GM19438 (cell line): ENCODE measurements at regions not wholly inside any gene's neighbourhood (a gene's known extent, or its start where the extent isn't known, plus 50 kb on each side); places are given as distances from the start of the nearest gene placed in this dataset.
"Not testable (repeated sequence)": the region's sequence is repeated elsewhere in the genome, so short reads cannot be mapped to it uniquely, and the experiment has no call there.

Experiments
- ATAC-seq: cut with Tn5 transposase; IDR thresholded peaks from one replicate; pipeline ENCODE4 v1.9.1; 2021; ENCODE audit warnings: low read depth; ENCODE audit not compliant: unreplicated experiment

GRCh38 chr6:28621268-28621667 is 95.6 kb downstream of the GPX5 start:
- not testable (repeated sequence) for ATAC-seq

GRCh38 chr6:28623242-28623641 is 97.6 kb downstream of the GPX5 start:
- ATAC-seq: not testable (repeated sequence)

GRCh38 chr6:28626386-28626785 is 100.7 kb downstream of the GPX5 start:
- not testable (repeated sequence) for ATAC-seq

GRCh38 chr6:28632326-28632851 is 106.7 kb downstream of the GPX5 start:
- ATAC-seq: no peak

GRCh38 chr6:28633445-28634215 is 107.9 kb downstream of the GPX5 start:
- no peak for ATAC-seq

GRCh38 chr6:28634411-28634760 is 108.7 kb downstream of the GPX5 start:
- no peak for ATAC-seq

GRCh38 chr6:28634761-28635546 is 109.3 kb downstream of the GPX5 start:
- no peak for ATAC-seq

- no peak for ATAC-seq
Measured at GRCh38 chr6:28635547-28636158, 110.0 kb downstream of the GPX5 start.

- ATAC-seq: no peak
Measured at GRCh38 chr6:28638787-28639430, 113.2 kb downstream of the GPX5 start.

GRCh38 chr6:28639445-28640290 is 114.0 kb downstream of the GPX5 start:
- not testable (repeated sequence) for ATAC-seq

- no peak for ATAC-seq
Measured at GRCh38 chr6:28643017-28643740, 117.5 kb downstream of the GPX5 start.

GRCh38 chr6:28646650-28647049 is 121.0 kb downstream of the GPX5 start:
- ATAC-seq: no peak

- ATAC-seq: peak; percentile 45
Measured at GRCh38 chr6:28648035-28648877, 122.6 kb downstream of the GPX5 start.

- ATAC-seq: peak; percentile 29
Measured at GRCh38 chr6:28648878-28649375, 123.2 kb downstream of the GPX5 start.

GRCh38 chr6:28651161-28651560 is 125.5 kb downstream of the GPX5 start:
- no peak for ATAC-seq

- ATAC-seq: no peak
Measured at GRCh38 chr6:28653876-28654275, 128.2 kb downstream of the GPX5 start.

- no peak for ATAC-seq
Measured at GRCh38 chr6:28655164-28655563, 129.5 kb downstream of the GPX5 start.

- ATAC-seq: no peak
Measured at GRCh38 chr6:28656715-28657114, 131.0 kb downstream of the GPX5 start.
